OCI-LY7 (cell line): ENCODE measurements at regions not wholly inside any gene's neighbourhood (a gene's known extent, or its start where the extent isn't known, plus 50 kb on each side); places are given as distances from the start of the nearest gene placed in this dataset.

Experiments used
- BruUV-seq: library from RNA; stranded (reverse); fragments of 400-500 nt; replicated peaks from 2 replicates; lab custom pipeline; 2021; lab: Mats Ljungman, UMichigan
- CTCF ChIA-PET: fragments of 300-600 bp; sonication (Branson Sonifier 250); formaldehyde crosslinking; loops from one replicate; lab custom pipeline; 2022; ENCODE audit warnings: antibody characterized with exemption; ENCODE audit not compliant: unreplicated experiment; lab: Charles Lee
- POLR2A ChIA-PET: fragments of 300-600 bp; sonication (Branson Sonifier 250); formaldehyde crosslinking; loops from one replicate; lab custom pipeline; 2022; ENCODE audit warnings: antibody characterized with exemption; lab: Charles Lee
- DNase-seq: peaks from one replicate; pipeline ENCODE4 v3.0.0-alpha.2; 2015; ENCODE audit warnings: low spot score
- H2AFZ ChIP-seq: fragments of 200-600 bp; sonication (generic), shearing (Covaris generic); 2 replicates; pipeline ENCODE4 v1.6.1; 2014; ENCODE audit warnings: mild to moderate bottlenecking, antibody characterized with exemption, low read length, moderate library complexity
- H3K27ac ChIP-seq: fragments of 200-600 bp; sonication (generic); 2 replicates; pipeline ENCODE4 v1.5.1; 2014; ENCODE audit warnings: mixed run types, low read depth, mild to moderate bottlenecking, moderate library complexity, low read length, inconsistent platforms; ENCODE audit not compliant: poor library complexity, severe bottlenecking
- H3K36me3 ChIP-seq: fragments of 200-600 bp; sonication (generic); 2 replicates; pipeline ENCODE4 v1.6.1; 2014; ENCODE audit warnings: mild to moderate bottlenecking, antibody characterized with exemption, low read length, moderate library complexity, mixed read lengths; ENCODE audit not compliant: insufficient read depth
- H3K4me1 ChIP-seq: fragments of 200-600 bp; sonication (generic); 2 replicates; pipeline ENCODE4 v1.5.1; 2014; ENCODE audit warnings: mild to moderate bottlenecking, low read length; ENCODE audit not compliant: insufficient read depth, poor library complexity, severe bottlenecking
- H3K4me2 ChIP-seq: fragments of 200-600 bp; sonication (generic); 2 replicates; pipeline ENCODE4 v1.6.1; 2014; ENCODE audit warnings: mild to moderate bottlenecking, low read length
- H3K4me3 ChIP-seq: fragments of 200-600 bp; sonication (generic); 2 replicates; pipeline ENCODE4 v1.5.1; 2014; ENCODE audit warnings: mild to moderate bottlenecking, low read depth, low read length; ENCODE audit not compliant: poor library complexity, severe bottlenecking
- H3K79me2 ChIP-seq: fragments of 200-600 bp; sonication (generic); 2 replicates; pipeline ENCODE4 v1.6.1; 2016; ENCODE audit warnings: low read depth, mild to moderate bottlenecking, low read length, moderate library complexity, mixed read lengths; ENCODE audit not compliant: insufficient read depth
- H3K9me2 ChIP-seq: fragments of 200-600 bp; sonication (generic); 2 replicates; pipeline ENCODE4 v1.6.1; 2016; ENCODE audit warnings: mild to moderate bottlenecking, low read length, mixed read lengths; ENCODE audit not compliant: insufficient read depth
- H3K9me3 ChIP-seq: fragments of 200-600 bp; sonication (generic); 2 replicates; pipeline ENCODE4 v1.6.1; 2014; ENCODE audit warnings: mild to moderate bottlenecking, mixed run types, low read length, mixed read lengths
- H4K20me1 ChIP-seq: fragments of 200-600 bp; sonication (generic); 2 replicates; pipeline ENCODE4 v1.6.1; 2014; ENCODE audit warnings: mild to moderate bottlenecking, antibody characterized with exemption, low read length, moderate library complexity, mixed read lengths; ENCODE audit not compliant: insufficient read depth
- CTCF ChIP-seq: fragments of 200-600 bp; sonication (generic); conservative IDR thresholded peaks from 2 replicates; pipeline ENCODE4 v1.5.1; 2014; ENCODE audit warnings: mild to moderate bottlenecking, antibody characterized with exemption, low read length, moderate library complexity, mixed read lengths
- EZH2phosphoT487 ChIP-seq: fragments of 200-600 bp; sonication (generic); IDR thresholded peaks from 2 replicates; pipeline ENCODE4 v1.6.1; 2018; ENCODE audit warnings: low read depth, borderline replicate concordance, mild to moderate bottlenecking, mixed run types, antibody characterized with exemption, low read length, moderate library complexity, mixed read lengths
- intact Hi-C: fragments of 100-400 bp; cut with micrococcal nuclease; formaldehyde crosslinking; loops from one replicate; pipeline ENCODE4 v1.10.0; 2022; ENCODE audit not compliant: unreplicated experiment

GRCh38 chr6:20351534-20351933 lies 50.1 kb upstream of the E2F3 start:
- CTCF ChIA-PET = no interaction called here

More at GRCh38 chr6:20351534-20351933, 50.1 kb upstream of the E2F3 start:
- no peaks in the 10 kb centered on the region for H3K4me1 ChIP-seq
- BruUV-seq = no TSS peak
- H3K27ac ChIP-seq = no peak overlapping the region
- H3K79me2 ChIP-seq = no peaks in the 10 kb centered on the region
- no peaks in the 10 kb centered on the region for H3K36me3 ChIP-seq
- TF ChIP-seq EZH2phosphoT487 = no peak
- no peak for TF ChIP-seq CTCF
- intact Hi-C loops = no loop called here
- H3K4me3 ChIP-seq = no peak overlapping the region
- H3K4me2 ChIP-seq = no peak overlapping the region
- POLR2A ChIA-PET = no interaction called here
- H2AFZ ChIP-seq = no peak overlapping the region
- no peaks in the 10 kb centered on the region for H4K20me1 ChIP-seq
- H3K9me2 ChIP-seq = no peaks in the 10 kb centered on the region
- H3K9me3 ChIP-seq = no peaks in the 10 kb centered on the region
- DNase-seq = no peak
